ENCODE measurements at regions not wholly inside any gene's neighbourhood (a gene's known extent, or its start where the extent isn't known, plus 50 kb on each side); places are given as distances from the start of the nearest gene placed in this dataset.

DNA sequence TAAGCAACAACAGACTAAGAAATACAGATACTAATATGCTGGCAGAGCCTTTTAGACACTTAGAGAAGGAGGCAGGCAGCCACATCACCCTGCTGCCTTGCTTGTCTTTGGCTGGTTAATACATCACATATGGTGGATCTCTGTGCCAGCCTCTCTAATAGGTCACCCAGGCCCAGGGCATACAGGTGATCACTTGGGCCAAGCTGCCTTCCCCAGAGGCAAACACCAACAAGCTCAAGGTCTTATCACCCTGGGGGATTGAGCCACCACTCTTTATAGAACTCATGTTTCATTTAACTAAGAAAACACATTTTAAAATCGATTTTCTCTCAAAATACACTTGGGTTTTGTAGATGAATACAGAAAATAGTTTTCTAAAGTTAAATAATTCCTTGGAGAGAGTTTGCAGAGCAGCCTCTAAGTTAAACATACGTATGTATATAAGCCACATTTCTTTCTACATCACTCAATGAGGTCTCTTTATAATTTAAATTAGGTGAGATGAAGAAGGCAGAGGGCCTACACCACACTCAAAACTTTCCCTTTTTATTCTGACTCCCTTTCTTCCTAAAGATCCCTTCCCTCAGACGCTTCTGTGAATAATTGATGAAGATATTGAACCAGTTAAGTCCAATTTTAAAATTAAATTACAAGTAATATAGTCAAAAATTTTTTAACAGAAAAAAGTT is 556.8 kb upstream of the GHITM start:
- TF ChIP-seq, protein P1, sequence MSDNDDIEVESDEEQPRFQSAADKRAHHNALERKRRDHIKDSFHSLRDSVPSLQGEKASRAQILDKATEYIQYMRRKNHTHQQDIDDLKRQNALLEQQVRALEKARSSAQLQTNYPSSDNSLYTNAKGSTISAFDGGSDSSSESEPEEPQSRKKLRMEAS (IDR thresholded peaks at IDR 0.05) = no peak
- TF ChIP-seq SRF (IDR thresholded peaks at IDR 0.05; ENCODE audit: low read depth, low read length) = no peak
